ENCODE measurements at regions not wholly inside any gene's neighbourhood (a gene's known extent, or its start where the extent isn't known, plus 50 kb on each side); places are given as distances from the start of the nearest gene placed in this dataset.
"Not testable (repeated sequence)": the region's sequence is repeated elsewhere in the genome, so short reads cannot be mapped to it uniquely, and the experiment has no call there.

DNA sequence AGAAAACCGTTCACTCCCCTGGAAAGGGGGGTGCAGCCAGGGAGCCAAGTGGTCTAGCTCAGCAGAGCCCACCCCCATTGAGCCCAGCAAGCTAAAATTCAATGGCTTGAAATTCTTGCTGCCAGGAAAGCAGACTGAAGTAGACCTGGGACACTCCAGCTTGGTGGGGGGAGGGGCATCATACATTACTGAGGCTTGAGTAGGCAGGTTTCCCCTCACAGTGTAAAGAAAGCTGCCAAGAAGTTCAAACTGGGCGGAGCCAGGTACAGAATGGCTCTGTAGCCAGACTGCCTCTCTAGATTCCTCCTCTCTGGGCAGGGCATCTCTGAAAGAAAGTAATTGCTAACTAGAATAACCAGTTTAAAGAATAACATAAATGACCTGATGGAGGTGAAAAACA lies 372.3 kb upstream of the F9 start:
- H3K9me3 Mint-ChIP-seq = peaks cover 4% of the 10 kb centered on the region
- H3K27me3 Mint-ChIP-seq = no peaks in the 10 kb centered on the region
- H3K36me3 Mint-ChIP-seq (ENCODE audit: low read depth) = no peaks in the 10 kb centered on the region
- no peak overlapping the region for H3K4me3 Mint-ChIP-seq
- ATAC-seq (replicated peaks) = no peak
- no peaks in the 10 kb centered on the region for H3K4me1 Mint-ChIP-seq
- no peak overlapping the region for H3K27ac Mint-ChIP-seq

DNA sequence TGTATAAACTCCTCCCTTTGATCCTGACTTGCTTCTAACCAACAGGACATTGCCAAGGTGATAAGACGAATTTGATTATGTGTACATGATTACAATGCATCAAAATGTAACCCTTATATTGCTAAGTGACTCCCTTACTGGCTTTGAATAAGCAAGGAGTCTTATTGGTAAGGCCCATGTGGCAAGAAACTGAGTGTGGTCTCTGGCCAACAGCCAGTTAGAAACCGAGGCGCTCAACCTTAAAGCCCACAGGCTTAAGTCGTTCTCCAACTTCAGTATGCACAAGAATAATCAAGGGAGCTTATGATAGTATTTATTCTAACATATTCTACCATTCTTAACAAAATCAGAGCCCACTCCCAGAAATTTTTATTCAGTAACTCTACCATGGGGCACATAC lies 374.2 kb upstream of the F9 start:
- Mint-ChIP-seq H3K27me3 (no peaks in the 10 kb centered on the region), H3K9me3 (peaks cover 4% of the 10 kb centered on the region), H3K36me3 (ENCODE audit: low read depth) (no peaks in the 10 kb centered on the region), H3K4me3 (no peak overlapping the region), H3K27ac (no peak overlapping the region), H3K4me1 (no peaks in the 10 kb centered on the region)
- ATAC-seq (replicated peaks) = no peak

DNA sequence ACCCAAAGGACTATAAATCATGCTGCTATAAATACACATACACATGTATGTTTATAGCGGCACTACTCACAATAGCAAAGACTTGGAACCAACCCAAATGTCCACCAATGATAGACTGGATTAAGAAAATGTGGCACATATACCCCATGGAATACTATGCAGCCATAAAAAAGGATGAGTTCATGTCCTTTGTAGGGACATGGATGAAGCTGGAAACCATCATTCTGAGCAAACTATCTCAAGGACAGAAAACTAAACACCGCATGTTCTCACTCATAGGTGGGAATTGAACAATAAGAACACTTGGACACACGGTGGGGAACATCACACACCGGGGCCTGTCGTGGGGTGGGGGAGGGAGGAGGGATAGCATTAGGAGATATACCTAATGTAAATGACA lies 383.9 kb upstream of the F9 start:
- H3K27me3 Mint-ChIP-seq; H3K4me3 Mint-ChIP-seq; H3K27ac Mint-ChIP-seq; H3K9me3 Mint-ChIP-seq; H3K4me1 Mint-ChIP-seq; ATAC-seq (replicated peaks); H3K36me3 Mint-ChIP-seq (ENCODE audit: low read depth): not testable (repeated sequence)

DNA sequence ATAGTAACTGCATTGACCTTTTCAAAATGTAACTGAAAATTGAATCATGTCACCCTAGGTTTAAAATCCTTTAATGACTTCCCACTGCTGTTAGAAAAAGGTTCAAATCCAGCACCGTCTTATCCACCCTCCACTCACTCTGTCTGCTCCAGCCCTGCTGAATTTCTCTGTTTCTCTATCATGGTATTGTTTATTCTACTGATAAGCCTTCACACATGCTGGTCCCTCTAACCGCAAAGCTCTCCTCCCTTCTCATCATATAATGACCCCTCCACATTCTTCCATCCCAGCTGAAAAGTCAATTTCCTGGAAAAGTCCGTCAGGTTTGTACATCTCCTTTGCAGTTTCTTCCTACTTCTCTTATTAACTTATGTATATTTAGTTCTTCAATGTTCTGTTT lies 389.2 kb upstream of the F9 start:
- H3K4me1 Mint-ChIP-seq = no peaks in the 10 kb centered on the region
- no peaks in the 10 kb centered on the region for H3K36me3 Mint-ChIP-seq (ENCODE audit: low read depth)
- H3K27ac Mint-ChIP-seq = no peak overlapping the region

DNA sequence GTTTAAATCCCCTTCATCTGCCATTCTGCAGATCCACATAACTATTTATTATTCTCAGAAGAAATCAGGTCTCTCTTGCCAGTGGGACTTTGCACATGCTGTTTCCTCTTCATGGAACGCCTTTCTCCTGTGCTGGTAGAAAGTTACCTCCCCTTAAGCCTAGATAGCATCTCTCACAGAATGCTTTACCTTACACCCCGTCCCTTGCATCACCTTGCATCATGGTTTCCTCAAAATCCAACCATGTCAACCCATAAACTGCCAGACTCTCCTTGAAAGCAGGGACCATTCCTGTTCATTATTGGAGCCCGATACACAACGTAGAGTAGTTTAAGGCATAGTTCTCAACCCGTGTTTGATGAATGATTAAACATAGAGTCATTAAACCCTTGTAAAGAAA lies 396.2 kb upstream of the F9 start:
- no peaks in the 10 kb centered on the region for H3K4me1 Mint-ChIP-seq
- no peak overlapping the region for H3K27ac Mint-ChIP-seq
- no peaks in the 10 kb centered on the region for H3K9me3 Mint-ChIP-seq
- no peaks in the 10 kb centered on the region for H3K27me3 Mint-ChIP-seq
- no peak overlapping the region for H3K4me3 Mint-ChIP-seq
- no peaks in the 10 kb centered on the region for H3K36me3 Mint-ChIP-seq (ENCODE audit: low read depth)
- no peak for ATAC-seq (replicated peaks)

More for the DNA sequence above, 389.2 kb upstream of the F9 start:
- no peak overlapping the region for H3K4me3 Mint-ChIP-seq
- H3K9me3 Mint-ChIP-seq = no peaks in the 10 kb centered on the region
- no peaks in the 10 kb centered on the region for H3K27me3 Mint-ChIP-seq
- no peak for ATAC-seq (replicated peaks)

DNA sequence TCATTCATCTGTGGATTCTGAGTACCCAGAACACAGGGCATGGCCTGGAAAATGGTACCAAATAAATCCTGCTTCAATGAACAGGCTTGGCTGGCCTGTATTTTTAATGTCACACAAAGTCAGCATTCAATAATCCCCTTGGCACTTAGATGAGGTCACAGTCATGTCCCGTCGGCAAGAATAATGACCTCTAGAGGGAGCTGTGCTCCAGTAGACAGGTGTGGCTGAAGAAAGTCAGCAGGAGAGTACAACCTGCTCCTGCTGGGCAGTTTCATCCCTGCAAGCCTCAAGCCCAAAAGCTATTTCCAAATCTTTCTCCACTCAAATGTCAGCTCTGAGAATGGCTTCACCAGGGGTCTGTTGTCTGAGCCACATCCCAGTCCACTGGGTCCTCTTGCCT lies 404.0 kb upstream of the F9 start:
- Mint-ChIP-seq H3K27me3 (peaks cover 3% of the 10 kb centered on the region), H3K4me3 (no peak overlapping the region), H3K27ac (no peak overlapping the region), H3K36me3 (ENCODE audit: low read depth) (no peaks in the 10 kb centered on the region), H3K9me3 (peaks cover 3% of the 10 kb centered on the region), H3K4me1 (no peaks in the 10 kb centered on the region)
- no peak for ATAC-seq (replicated peaks)

DNA sequence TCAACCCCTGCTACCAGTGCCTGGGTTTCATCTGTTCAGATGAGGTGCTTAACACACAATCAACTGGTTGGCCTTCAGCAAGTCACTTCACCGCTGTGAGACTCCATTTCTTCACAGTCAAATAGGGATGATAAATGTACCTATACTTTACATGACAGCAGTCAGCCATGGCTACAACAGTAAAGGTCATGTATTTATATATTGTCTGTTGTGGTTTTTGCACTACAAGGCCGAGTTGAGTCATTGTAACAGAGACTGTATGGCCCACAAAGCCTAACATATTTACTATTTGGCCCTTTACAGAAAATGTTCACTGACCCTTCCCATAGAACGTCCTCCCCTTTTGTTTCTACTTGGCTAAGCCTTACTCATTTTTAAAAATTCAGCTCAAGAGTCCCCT lies 404.6 kb upstream of the F9 start:
- H3K27ac Mint-ChIP-seq = no peak overlapping the region
- no peaks in the 10 kb centered on the region for H3K4me1 Mint-ChIP-seq
- no peak for ATAC-seq (replicated peaks)
- H3K4me3 Mint-ChIP-seq = no peak overlapping the region
- no peaks in the 10 kb centered on the region for H3K36me3 Mint-ChIP-seq (ENCODE audit: low read depth)
- H3K9me3 Mint-ChIP-seq = peaks cover 3% of the 10 kb centered on the region
- H3K27me3 Mint-ChIP-seq = peaks cover 3% of the 10 kb centered on the region

DNA sequence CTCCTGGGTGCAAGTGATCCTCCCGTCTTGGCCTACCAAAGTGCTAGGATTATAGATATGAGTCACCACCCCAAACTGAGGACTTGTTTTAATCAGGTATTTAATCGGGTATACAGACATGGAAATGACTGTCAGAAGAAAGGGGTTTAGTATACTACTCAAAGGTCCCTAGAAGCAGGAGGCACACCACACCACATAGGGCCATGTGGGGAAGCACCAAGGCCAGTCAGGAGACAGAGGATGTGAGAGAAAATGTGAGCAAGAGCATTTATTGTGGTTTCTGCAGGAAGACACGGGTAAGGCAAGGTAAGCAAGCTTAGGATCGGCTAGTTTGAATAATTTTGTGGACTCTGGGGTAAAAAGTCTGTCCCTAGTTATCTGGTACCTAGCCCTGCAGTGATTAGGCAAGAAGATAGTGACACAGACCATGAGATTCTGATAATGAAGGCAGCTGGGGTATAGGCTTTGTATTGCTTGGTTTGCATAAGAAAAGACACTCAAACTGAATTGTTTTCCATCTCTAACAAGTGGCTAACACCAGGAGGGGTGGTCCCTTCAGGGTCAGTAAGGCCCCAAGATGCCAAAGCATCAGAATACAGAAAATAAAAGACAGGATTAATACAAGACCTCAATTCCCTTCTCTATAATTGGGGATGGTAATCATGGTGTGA lies 408.8 kb upstream of the F9 start:
- peaks cover 3% of the 10 kb centered on the region for H3K9me3 Mint-ChIP-seq
- no peak overlapping the region for H3K27ac Mint-ChIP-seq
- H3K27me3 Mint-ChIP-seq = peaks cover 1% of the 10 kb centered on the region
- H3K4me3 Mint-ChIP-seq = no peak overlapping the region
- no peak for ATAC-seq (replicated peaks)
- no peaks in the 10 kb centered on the region for H3K36me3 Mint-ChIP-seq (ENCODE audit: low read depth)
- H3K4me1 Mint-ChIP-seq = no peaks in the 10 kb centered on the region

DNA sequence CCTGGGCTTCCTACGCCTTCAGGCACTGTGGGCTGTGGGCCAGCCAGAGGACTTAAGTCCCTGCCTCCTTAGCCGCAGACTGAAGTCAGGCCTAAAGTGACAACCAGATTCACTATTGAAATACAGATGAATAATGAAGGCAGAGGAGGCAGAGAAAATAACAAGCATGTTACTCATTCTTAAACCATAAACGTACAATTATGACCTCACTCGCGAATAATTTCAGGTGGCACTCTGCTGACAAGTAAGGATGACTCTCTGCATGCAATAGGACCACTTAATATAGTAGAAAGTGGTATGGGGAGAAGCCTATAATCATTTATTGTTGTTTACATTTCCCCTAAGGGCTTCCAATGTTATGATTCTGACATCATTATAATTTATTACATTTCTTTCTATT lies 409.2 kb upstream of the FGF13 start:
- Mint-ChIP-seq H3K9me3 (peaks cover 3% of the 10 kb centered on the region), H3K27me3 (no peaks in the 10 kb centered on the region), H3K4me3 (no peak overlapping the region), H3K27ac (no peak overlapping the region), H3K4me1 (no peaks in the 10 kb centered on the region), H3K36me3 (ENCODE audit: low read depth) (no peaks in the 10 kb centered on the region)
- ATAC-seq (replicated peaks) = no peak

DNA sequence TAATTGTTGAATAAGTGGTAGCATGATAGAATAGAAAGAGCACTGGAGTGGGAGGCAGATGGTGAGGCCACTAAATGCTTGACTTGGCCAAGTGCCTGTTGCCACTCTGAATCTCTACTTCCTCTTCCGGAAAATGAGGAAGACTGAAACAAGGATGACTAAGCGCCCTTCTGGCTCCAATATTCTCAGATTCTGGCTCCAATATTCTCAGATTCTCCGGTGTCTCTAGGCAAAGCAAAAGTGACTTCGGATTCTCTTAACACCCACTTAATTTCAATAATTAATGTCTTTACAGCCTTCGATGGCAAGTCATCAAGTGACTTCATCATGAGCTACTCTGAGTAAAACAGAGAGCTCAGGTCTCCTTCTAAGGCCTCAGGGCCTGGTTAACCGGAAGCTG lies 402.2 kb upstream of the FGF13 start:
- Mint-ChIP-seq H3K4me1 (no peaks in the 10 kb centered on the region), H3K4me3 (no peak overlapping the region), H3K27me3 (no peaks in the 10 kb centered on the region), H3K9me3 (no peaks in the 10 kb centered on the region), H3K36me3 (ENCODE audit: low read depth) (no peaks in the 10 kb centered on the region), H3K27ac (no peak overlapping the region)
- no peak for ATAC-seq (replicated peaks)

DNA sequence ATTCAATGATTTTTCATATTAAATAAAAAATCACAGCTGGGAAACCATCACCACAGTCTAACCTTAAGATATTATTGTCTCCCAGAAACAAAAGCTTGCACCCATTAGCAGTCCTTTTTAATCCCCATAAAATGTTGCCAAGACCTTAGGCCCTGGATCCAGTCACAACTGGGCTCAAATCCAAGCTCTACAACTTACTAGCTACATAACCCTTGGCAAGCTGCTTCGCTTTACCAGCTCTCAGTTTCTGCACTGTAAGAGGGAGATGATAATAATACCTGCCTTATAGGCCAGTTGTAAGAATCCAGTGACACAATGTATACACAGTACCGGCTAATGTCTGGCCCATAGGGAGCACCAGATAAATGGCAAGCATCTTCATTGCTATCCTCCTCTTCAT lies 400.9 kb upstream of the FGF13 start:
- no peak overlapping the region for H3K27ac Mint-ChIP-seq
- no peaks in the 10 kb centered on the region for H3K9me3 Mint-ChIP-seq
- no peaks in the 10 kb centered on the region for H3K27me3 Mint-ChIP-seq
- no peak overlapping the region for H3K4me3 Mint-ChIP-seq
- no peaks in the 10 kb centered on the region for H3K4me1 Mint-ChIP-seq
- H3K36me3 Mint-ChIP-seq (ENCODE audit: low read depth) = no peaks in the 10 kb centered on the region
- no peak for ATAC-seq (replicated peaks)

DNA sequence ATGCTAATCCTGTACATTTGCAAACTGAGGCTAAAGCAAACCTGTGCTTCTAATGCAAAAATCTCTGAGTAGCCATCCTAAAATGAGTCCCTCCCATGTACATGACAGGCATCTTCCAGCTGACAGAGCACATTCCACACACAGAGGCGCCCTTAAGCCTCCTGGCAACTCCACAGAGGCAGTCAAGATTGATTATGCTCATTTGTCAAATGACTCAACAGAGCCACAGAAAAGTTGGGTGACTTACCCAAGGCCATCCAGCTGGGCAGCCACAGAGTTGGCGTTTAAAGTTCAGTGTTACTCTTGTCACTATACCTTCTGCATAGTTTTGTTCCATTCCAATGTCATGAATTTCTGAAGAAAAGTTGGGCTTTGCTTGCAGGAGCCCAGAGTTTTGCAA lies 394.6 kb upstream of the FGF13 start:
- Mint-ChIP-seq H3K9me3 (no peaks in the 10 kb centered on the region), H3K4me3 (no peak overlapping the region), H3K27ac (no peak overlapping the region), H3K27me3 (no peaks in the 10 kb centered on the region), H3K4me1 (no peaks in the 10 kb centered on the region), H3K36me3 (ENCODE audit: low read depth) (no peaks in the 10 kb centered on the region)
- no peak for ATAC-seq (replicated peaks)

DNA sequence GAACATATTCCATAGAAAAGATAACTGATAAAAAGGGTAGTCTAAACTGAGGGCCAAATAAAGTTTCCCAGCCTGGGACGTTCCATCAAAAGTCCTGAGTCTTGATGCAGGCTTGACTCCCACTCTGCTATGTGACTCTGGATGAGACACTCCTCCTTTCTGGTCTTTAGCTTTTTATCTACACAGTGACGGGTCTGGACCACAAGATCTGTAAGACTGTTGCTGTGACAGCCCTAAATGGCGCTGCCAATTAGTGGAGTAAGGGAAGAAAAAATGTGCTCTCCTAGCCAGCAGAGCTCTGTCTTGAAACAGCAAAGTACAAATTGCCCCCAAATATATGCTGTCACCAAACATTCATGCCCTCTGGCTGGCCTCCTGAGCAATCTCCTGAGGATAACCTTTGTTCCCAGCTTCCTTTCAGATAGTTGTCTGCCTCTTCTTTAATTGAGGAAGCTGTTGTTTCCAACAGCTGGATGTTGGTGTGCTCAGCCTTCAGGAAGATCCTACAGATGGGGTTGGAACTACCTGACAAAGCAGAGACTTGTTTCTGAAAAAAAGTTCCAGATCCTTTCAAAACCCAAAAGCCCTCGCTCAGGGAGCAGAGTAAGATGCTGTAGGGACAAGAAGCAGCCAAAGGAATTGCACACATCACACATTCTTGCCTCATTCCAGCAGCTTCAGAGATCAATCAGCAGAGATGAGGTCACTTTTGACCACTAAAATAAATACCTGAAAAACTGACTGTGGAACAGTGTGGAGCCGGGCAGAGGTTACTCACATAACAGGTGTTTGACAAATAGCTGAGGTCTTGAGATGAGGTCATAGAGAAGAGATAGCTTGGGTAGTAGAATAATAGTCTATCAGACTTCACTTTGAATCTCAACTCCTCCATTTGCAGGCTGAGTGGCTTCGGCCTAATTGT lies 383.4 kb upstream of the FGF13 start:
- Mint-ChIP-seq H3K9me3 (no peaks in the 10 kb centered on the region), H3K4me3 (no peak overlapping the region), H3K36me3 (ENCODE audit: low read depth) (no peaks in the 10 kb centered on the region), H3K4me1 (no peaks in the 10 kb centered on the region), H3K27me3 (no peaks in the 10 kb centered on the region), H3K27ac (no peak overlapping the region)
- no peak for ATAC-seq (replicated peaks)

DNA sequence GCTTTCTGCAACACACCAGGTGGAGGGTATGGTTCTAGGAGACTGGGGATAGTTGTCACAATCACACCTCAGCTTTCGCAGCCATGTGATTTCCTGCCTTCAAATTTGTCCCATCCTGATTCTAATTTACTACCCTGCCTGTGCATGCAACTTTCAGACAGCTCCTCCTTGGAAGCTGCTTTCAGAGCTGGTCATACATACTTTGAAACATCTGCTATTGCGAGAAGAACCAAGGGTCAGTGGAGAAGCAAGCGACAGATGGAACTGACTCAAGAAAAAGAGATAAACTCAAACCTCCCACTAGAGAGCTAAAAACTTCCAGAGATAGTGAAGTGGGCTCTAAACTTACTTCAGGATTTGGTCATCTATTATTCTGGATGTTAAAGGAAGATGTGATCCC lies 381.7 kb upstream of the FGF13 start:
- ATAC-seq (replicated peaks) = no peak
- no peaks in the 10 kb centered on the region for H3K36me3 Mint-ChIP-seq (ENCODE audit: low read depth)
- H3K4me1 Mint-ChIP-seq = no peaks in the 10 kb centered on the region
- H3K4me3 Mint-ChIP-seq = no peak overlapping the region
- H3K27me3 Mint-ChIP-seq = no peaks in the 10 kb centered on the region
- H3K9me3 Mint-ChIP-seq = no peaks in the 10 kb centered on the region
- H3K27ac Mint-ChIP-seq = no peak overlapping the region

DNA sequence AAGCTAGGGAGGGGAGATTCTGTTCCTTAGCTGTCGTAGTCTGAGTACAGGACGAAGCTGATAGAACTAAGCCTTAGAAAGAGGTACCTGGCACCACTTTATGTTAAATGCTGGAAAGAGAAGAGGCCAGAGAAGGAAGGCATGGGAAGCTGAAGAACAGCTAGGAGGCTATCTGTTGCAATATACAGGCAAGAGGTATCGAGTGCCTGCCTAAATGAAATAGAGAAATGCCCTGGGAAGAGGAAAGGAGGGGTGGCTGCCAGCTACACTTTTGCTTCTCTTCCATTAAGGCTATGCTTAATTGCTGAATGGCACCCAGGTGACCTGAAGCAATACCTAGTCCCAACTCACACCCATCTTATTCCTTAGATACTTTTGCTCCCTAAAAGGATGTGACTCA lies 380.4 kb upstream of the FGF13 start:
- no peak for ATAC-seq (replicated peaks)
- H3K9me3 Mint-ChIP-seq = no peaks in the 10 kb centered on the region
- no peaks in the 10 kb centered on the region for H3K36me3 Mint-ChIP-seq (ENCODE audit: low read depth)
- H3K4me3 Mint-ChIP-seq = no peak overlapping the region
- H3K4me1 Mint-ChIP-seq = no peaks in the 10 kb centered on the region
- H3K27me3 Mint-ChIP-seq = no peaks in the 10 kb centered on the region
- H3K27ac Mint-ChIP-seq = no peak overlapping the region

Data from activated T-helper 17 cell treated with anti-CD3 and anti-CD28 coated beads, Interleukin-2, amount 50 U/mL, for 72 hours (primary cell).